Large intestine (tissue), 3 donors: ENCODE measurements at regions not wholly inside any gene's neighbourhood (a gene's known extent, or its start where the extent isn't known, plus 50 kb on each side); places are given as distances from the start of the nearest gene placed in this dataset.
A peak's percentile ranks its signal among the peaks of the same experiment; 100 is the strongest.
"Not testable (repeated sequence)": the region's sequence is repeated elsewhere in the genome, so short reads cannot be mapped to it uniquely, and the experiment has no call there.

ENCODE experiments used
- DNase-seq, 2 donors: peaks; one replicate each; pipeline versions ENCODE4 v3.0.0 to v3.0.0-alpha.2; 2013
- H3K27ac ChIP-seq: one replicate; pipeline ENCODE4 v1.5.1; 2013; ENCODE audit warnings: low read length
- H3K27me3 ChIP-seq: 2 replicates; pipeline ENCODE4 v1.6.1; 2013; ENCODE audit warnings: low read length; ENCODE audit not compliant: control insufficient read depth, insufficient read depth
- H3K36me3 ChIP-seq: 2 replicates; pipeline ENCODE4 v1.6.1; 2013; ENCODE audit warnings: low read length; ENCODE audit not compliant: control insufficient read depth, insufficient read depth
- H3K4me1 ChIP-seq: one replicate; pipeline ENCODE4 v1.6.1; 2013; ENCODE audit warnings: low read length; ENCODE audit not compliant: control insufficient read depth, insufficient read depth
- H3K4me3 ChIP-seq: one replicate; pipeline ENCODE4 v1.5.1; 2013; ENCODE audit warnings: low read length
- H3K9me3 ChIP-seq: one replicate; pipeline ENCODE4 v1.6.1; 2013; ENCODE audit warnings: mild to moderate bottlenecking, low read depth, low read length, moderate library complexity; ENCODE audit not compliant: control insufficient read depth
- WGBS: methylation state at CpG from one replicate; pipeline ENCODE4 v1.1.5; 2013; ENCODE audit warnings: low lambda C conversion rate; ENCODE audit not compliant: insufficient coverage; 5-methylcytosine and 5-hydroxymethylcytosine counted together

- Histone ChIP-seq H3K9me3 (no peaks in the 10 kb centered on the region), H3K4me1 (peaks cover 36% of the 10 kb centered on the region), H3K4me3 (no peak overlapping the region), H3K27me3 (no peaks in the 10 kb centered on the region), H3K36me3 (no peaks in the 10 kb centered on the region), H3K27ac (no peak overlapping the region)
- no peak for DNase-seq
- no CpG with 5 or more reads among the region's 2 CpGs for WGBS
These were observed 105.3 kb upstream of the RNU6-1 start for GRCh38 chr15:67945131-67945530.

GRCh38 chr15:67945951-67946700 lies 106.3 kb upstream of the RNU6-1 start:
- Histone ChIP-seq H3K27ac (peak overlapping the region; percentile 74), H3K36me3 (no peaks in the 10 kb centered on the region), H3K9me3 (no peaks in the 10 kb centered on the region), H3K27me3 (no peaks in the 10 kb centered on the region), H3K4me3 (no peak overlapping the region), H3K4me1 (peaks cover 30% of the 10 kb centered on the region)
- peak; percentile 70 to 82 for DNase-seq
- WGBS: no CpG with 5 or more reads among the region's 6 CpGs

GRCh38 chr15:67946701-67947100 lies 106.9 kb upstream of the RNU6-1 start:
- Histone ChIP-seq H3K9me3 (no peaks in the 10 kb centered on the region), H3K27ac (peak overlapping the region; percentile 74), H3K36me3 (no peaks in the 10 kb centered on the region), H3K4me1 (peaks cover 27% of the 10 kb centered on the region), H3K27me3 (no peaks in the 10 kb centered on the region), H3K4me3 (no peak overlapping the region)
- no CpG with 5 or more reads among the region's 4 CpGs for WGBS
- peak in 1 of 2 donors; percentile 39 for DNase-seq

GRCh38 chr15:67947254-67948039 lies 106.7 kb upstream of the PIAS1 start:
- Histone ChIP-seq H3K9me3 (no peaks in the 10 kb centered on the region), H3K27me3 (no peaks in the 10 kb centered on the region), H3K4me3 (no peak overlapping the region), H3K27ac (peak overlapping the region; percentile 41), H3K36me3 (no peaks in the 10 kb centered on the region), H3K4me1 (peaks cover 22% of the 10 kb centered on the region)
- DNase-seq: peak; percentile 46 to 73
- 96% methylated on average over 2 of the region's 8 CpGs for WGBS

- H3K27ac ChIP-seq: peak overlapping the region; percentile 41
- H3K36me3 ChIP-seq: no peaks in the 10 kb centered on the region
- H3K9me3 ChIP-seq: no peaks in the 10 kb centered on the region
- no peak overlapping the region for H3K4me3 ChIP-seq
- WGBS: no CpG with 5 or more reads among the region's 2 CpGs
- H3K27me3 ChIP-seq: no peaks in the 10 kb centered on the region
- H3K4me1 ChIP-seq: peaks cover 22% of the 10 kb centered on the region
- DNase-seq: no peak
These were observed 105.9 kb upstream of the PIAS1 start for GRCh38 chr15:67948215-67948614.

GRCh38 chr15:67951187-67951586 lies 102.9 kb upstream of the PIAS1 start:
- H3K4me3 ChIP-seq, DNase-seq, H3K36me3 ChIP-seq, H3K27me3 ChIP-seq, H3K27ac ChIP-seq, H3K9me3 ChIP-seq: not testable (repeated sequence)
- 100% methylated on average over 1 of the region's 3 CpGs for WGBS
- peaks cover 14% of the 10 kb centered on the region for H3K4me1 ChIP-seq

- 83% methylated on average over 1 of the region's 2 CpGs for WGBS
- Histone ChIP-seq H3K4me1 (no peaks in the 10 kb centered on the region), H3K27me3 (no peaks in the 10 kb centered on the region), H3K4me3 (no peak overlapping the region), H3K27ac (no peak overlapping the region), H3K9me3 (no peaks in the 10 kb centered on the region), H3K36me3 (no peaks in the 10 kb centered on the region)
- no peak for DNase-seq
These were observed 100.8 kb upstream of the PIAS1 start for GRCh38 chr15:67953299-67953698.

GRCh38 chr15:67955252-67955651 lies 98.9 kb upstream of the PIAS1 start:
- DNase-seq: peak in 1 of 2 donors; percentile 57
- no peaks in the 10 kb centered on the region for H3K36me3 ChIP-seq
- no peaks in the 10 kb centered on the region for H3K27me3 ChIP-seq
- H3K4me3 ChIP-seq: no peak overlapping the region
- H3K27ac ChIP-seq: no peak overlapping the region
- WGBS: no CpG with 5 or more reads among the region's 6 CpGs
- H3K4me1 ChIP-seq: no peaks in the 10 kb centered on the region
- H3K9me3 ChIP-seq: no peaks in the 10 kb centered on the region

- Histone ChIP-seq H3K36me3 (no peaks in the 10 kb centered on the region), H3K9me3 (no peaks in the 10 kb centered on the region), H3K27me3 (no peaks in the 10 kb centered on the region), H3K4me3 (no peak overlapping the region), H3K4me1 (peaks cover 3% of the 10 kb centered on the region), H3K27ac (no peak overlapping the region)
- no peak for DNase-seq
- WGBS: no CpG with 5 or more reads among the region's 2 CpGs
These were observed 96.5 kb upstream of the PIAS1 start for GRCh38 chr15:67957435-67958132.

GRCh38 chr15:67967871-67968431 lies 86.2 kb upstream of the PIAS1 start:
- 0% methylated on average over 1 of the region's 30 CpGs for WGBS
- Histone ChIP-seq H3K36me3 (no peaks in the 10 kb centered on the region), H3K27me3 (no peaks in the 10 kb centered on the region), H3K4me1 (peaks cover 3% of the 10 kb centered on the region), H3K9me3 (no peaks in the 10 kb centered on the region), H3K27ac (no peak overlapping the region), H3K4me3 (peak overlapping the region; percentile 40)
- DNase-seq: peak; percentile 49 to 76
